Hematopoietic multipotent progenitor cell treated with erythropoietin and hydrocortisone succinate and interleukin-3 and kit ligand, for 17 days (in vitro differentiated cells): ENCODE measurements at regions not wholly inside any gene's neighbourhood (a gene's known extent, or its start where the extent isn't known, plus 50 kb on each side); places are given as distances from the start of the nearest gene placed in this dataset.
"Not testable (repeated sequence)": the region's sequence is repeated elsewhere in the genome, so short reads cannot be mapped to it uniquely, and the experiment has no call there.

Experiments
- DNase-seq: peaks from one replicate; pipeline ENCODE4 v3.0.0-alpha.2; 2015; ENCODE audit warnings: low spot score

- no peak for DNase-seq
Measured at GRCh38 chr15:60137711-60138396, 133.7 kb downstream of the FOXB1 start.

- no peak for DNase-seq
Measured at GRCh38 chr15:60138397-60138968, 134.4 kb downstream of the FOXB1 start.

DNA sequence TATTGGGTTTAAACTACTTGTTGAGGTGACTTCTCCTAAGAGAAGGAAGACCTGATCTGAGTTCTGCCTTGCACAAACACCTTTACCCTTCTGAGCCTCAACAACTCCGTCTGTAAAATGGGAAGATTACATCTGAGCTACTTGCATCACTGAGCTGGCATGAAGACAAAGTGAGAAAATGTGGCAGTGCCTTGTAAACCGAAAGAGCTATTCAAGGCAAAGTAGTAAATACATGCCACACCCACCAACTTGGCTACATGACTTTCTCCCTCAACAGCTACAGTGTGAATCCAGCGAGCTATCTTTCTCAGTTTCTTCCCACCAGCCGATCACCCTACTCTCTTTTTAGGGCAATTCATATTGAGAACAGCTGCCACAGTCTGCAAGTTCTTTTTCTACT is 148.3 kb downstream of the FOXB1 start:
- no peak for DNase-seq

GRCh38 chr15:60154764-60155325 is 150.7 kb downstream of the FOXB1 start:
- DNase-seq: no peak

DNA sequence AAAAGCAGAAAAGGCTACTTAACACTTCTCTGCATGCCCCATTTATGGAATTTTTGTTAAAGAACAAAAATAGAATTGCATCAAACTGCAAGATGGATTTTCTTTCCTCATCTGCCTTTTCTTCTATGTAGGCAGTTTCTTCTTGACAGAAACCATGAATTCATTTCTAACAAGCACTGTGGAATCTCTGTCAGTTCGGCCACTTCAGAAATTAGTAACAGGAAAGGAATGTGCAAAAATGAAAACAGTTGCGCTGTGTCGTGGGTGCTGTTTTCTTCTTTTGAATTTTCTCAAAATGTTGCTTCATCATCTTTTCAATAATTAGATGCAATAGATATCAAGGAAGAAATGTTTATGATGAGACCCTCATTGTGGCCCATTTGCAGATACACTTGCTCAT is 151.6 kb downstream of the FOXB1 start:
- DNase-seq: no peak

- no peak for DNase-seq
Measured at GRCh38 chr15:60160909-60161308, 156.8 kb downstream of the FOXB1 start.

DNA sequence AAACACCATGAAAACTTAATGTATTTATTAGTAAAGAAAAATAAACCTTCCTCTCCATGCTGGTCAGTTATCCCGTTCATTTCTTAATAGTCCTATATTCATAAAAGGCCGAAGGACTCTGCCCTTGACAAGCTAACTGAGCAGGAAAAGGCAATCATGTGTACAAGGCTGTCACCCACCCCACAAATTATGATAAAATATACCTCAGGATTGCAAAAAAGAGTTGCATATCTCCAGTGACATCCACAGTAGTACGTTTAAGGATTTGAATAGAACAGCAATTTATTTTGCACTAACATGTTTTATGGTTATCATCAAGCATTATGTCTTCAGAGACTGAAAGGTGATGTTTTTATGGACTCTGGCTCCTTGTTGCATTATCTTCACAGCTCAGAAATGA is 157.6 kb downstream of the FOXB1 start:
- DNase-seq: no peak

DNA sequence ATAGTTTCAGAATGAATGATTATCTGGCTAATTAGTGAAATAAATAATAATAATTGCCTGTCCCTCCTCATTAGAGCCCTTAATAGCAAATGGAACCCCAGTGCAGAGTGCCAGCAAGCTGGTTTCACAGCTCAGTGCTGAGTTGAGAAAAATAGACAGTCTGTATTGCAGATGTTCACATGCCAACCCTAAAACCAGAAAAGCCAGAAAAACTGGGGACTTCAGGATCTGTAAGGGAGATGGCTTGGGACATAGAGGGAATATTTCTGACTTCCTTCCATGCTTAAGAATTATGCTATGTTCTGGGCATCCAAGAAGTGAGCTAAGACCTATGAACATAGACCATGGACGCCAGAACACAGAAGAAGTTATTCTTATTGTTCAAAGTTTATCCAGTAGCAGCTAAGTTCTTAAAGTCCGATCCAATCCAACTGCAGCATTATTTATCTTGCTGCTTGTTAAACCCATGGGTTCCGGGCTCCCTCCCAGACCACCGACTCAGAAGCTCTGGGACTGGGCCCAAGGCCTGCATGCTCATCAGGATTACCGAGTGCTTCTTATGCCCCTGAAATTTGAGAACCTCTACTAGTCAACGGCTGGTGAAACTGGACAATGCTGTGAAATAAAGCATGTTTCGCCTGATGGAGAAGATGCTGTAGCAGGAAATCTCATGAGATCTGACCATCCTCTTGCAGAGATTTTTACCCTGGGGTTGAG is 158.3 kb downstream of the FOXB1 start:
- no peak for DNase-seq

- DNase-seq: no peak
Measured at GRCh38 chr15:60162968-60163355, 158.9 kb downstream of the FOXB1 start.

DNA sequence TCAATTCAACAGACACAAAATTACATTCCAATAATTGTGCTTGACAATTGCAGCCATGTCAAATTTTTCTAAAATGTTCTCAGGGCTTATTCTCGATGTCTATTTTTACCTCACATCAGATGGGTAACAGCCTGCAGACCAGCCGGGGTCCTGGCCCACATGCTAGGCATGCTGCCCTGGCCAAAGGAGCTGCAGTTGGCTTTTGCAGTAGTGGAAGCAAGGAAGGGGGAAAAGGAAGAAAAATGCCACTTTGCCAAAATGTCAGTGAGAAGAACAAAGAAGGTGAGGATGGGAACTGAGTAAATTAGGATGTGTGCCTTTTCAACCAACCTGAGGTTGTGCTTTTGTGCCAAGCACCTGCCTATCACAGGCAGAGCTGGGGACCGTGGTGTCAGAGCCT is 161.0 kb downstream of the FOXB1 start:
- no peak for DNase-seq

GRCh38 chr15:60172143-60172542 is 168.0 kb downstream of the FOXB1 start:
- DNase-seq: no peak

- peak; percentile 23 for DNase-seq
Measured at GRCh38 chr15:60179786-60180391, 175.8 kb downstream of the FOXB1 start.

DNA sequence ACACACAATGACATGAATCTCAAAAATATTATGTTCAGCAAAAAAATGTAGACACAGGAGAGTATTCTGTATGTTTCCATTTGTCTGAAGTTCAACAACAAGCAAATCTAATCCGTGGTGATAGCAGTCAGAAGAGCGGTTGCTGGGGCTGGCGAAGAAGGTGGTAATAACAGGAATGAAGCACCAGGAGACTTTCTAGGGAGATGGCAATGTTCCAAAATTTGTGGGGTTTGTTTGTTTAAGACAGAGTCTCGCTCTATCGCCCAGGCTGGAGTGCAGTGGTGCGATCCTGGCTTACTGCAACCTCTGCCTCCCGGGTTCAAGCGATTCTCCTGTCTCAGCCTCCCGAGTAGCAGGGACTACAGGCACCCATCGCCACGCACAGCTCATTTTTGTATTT is 177.8 kb downstream of the FOXB1 start:
- DNase-seq: not testable (repeated sequence)

DNA sequence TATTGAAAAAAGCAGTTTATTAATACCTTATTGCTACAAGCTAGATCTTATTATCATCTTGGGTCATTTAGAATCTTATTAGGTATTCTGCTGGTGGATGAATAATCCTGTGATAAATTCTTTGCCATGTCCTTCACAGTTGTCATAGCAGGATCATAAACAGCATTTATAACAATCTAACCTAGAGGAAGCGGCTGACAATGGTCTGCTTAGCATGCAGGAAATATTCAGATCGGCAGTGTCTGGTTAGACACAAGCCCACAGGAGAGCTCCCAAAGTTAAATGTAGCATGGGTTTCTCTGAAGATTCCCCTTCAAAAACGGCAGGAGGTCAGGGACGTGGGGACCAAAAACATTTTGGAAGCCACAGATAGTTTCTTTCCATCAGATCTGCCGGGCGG is 179.3 kb downstream of the FOXB1 start:
- DNase-seq: no peak

DNA sequence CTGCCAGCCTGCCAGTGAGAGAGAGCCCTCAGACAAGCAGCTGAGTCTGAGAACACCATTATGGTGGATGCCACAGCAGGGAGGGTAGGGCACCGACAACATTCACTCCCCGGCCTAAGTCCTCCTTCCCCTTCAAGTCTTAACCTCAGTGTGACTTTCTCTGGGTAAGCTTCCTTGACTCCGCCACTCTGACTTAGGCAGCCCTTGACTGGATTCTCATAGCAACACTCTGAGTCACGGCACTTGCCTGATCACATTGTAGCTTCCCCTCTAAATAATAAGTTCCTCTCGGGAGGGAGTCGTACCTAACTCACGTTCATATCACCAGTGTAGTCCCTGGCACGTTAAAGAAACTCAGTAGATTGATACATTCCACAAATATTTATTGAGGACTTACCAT is 180.5 kb downstream of the FOXB1 start:
- no peak for DNase-seq

DNA sequence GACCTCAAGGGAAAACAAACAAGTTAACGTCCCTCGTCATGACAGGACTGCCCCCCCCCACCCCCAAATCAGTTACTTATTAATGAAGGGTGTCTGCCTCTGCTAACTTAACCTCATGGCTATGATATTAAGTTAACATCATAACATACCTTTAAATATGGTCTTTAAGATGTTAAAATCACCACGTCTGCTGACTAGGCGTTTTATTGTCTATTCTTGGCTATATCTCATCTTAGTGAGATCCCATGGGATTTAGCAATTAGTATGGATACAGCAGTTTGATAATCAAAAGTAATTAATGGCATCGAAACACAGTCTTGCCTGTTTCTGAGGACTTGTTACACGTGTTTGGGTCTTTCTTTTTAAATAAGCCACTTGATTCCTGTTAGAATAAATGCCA is 186.9 kb downstream of the FOXB1 start:
- DNase-seq: no peak

DNA sequence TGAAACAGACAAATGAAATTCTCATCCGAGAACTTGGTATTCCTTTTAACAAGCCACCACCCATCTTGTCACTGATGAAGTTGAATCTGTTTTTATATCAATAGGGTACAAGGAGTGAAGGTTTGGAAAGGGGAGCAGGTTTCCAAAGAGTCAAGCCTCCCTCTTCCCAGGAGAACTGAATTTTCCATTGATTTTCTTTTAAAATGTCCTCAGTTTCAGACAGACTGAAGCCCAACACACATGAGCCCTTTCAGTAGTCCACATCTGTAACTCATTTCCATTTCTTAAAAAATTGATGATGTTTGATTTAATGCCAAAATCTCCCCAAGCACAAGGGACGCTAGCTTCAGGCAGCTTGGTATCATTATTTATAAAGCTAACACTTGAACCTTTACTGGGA is 187.7 kb downstream of the FOXB1 start:
- no peak for DNase-seq

DNA sequence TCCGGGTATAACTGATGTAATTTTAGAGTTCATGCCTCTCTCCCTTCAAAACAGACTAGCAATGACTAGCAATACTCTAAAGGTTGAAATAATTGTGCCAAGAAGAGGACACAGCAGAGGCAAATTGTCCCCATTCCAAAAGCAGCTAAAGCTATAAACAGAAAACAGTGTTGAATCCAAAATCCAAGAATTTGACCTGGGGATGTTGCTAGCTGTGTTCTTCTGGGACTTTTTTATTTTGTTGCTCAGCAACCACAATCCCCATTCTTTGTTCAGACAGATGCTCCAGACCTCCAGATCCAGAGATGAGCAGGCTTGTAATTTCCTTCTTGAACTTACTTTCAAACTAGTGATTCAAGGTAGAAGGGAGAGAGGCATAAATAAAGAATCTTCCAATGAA is 191.5 kb downstream of the FOXB1 start:
- no peak for DNase-seq

GRCh38 chr15:60204131-60204885 is 193.5 kb downstream of the ANXA2 start:
- no peak for DNase-seq

DNA sequence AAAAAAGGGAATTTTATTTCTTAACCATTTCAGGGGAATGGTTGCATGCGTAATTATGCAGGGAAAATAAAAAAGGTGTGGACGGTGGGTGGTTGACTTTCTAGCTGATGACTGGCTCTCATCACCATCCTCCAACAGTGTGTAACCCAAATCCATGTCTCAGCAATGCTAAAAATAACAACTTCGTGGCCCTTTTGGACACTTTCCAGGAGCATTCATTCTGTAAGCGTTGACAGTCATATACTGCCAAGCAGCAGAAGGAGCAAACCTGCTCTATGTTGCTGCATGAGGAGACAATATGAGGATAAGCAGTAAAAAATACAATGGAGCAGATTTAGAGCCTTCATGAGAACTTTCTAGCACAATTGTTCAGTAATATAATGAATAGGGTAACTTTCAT is 189.1 kb downstream of the ANXA2 start:
- DNase-seq: no peak

GRCh38 chr15:60212536-60212935 is 185.2 kb downstream of the ANXA2 start:
- no peak for DNase-seq

DNA sequence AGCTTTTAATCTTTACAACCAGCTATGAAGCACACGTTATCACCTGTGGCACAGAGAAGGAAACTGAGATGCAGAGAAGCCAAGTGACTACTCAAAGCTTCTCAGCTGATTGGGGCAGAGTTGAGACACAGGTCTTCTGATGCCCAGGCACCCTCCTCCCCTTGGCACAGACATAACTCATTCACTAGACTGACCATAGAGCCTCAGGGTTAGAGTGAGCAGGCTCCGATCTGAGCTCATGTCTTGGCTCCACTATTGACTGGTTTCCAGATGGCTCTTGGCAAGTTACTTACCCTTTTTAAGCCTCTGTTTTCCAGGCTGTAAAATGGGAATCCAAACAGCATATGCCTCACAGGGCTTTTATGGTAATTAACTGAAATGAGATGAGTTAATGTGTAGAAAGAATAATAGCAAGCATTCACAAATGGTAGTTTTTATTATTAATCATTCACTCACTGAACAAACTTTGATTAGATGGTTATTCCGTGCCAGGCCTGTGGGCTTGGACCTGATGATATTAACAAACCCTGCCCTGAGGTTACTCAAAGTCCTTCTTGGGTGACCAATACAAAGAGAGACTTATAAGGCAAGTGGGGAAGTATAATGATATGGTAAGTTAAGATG is 184.3 kb downstream of the ANXA2 start:
- DNase-seq: no peak
